ENCODE measurements at regions not wholly inside any gene's neighbourhood (a gene's known extent, or its start where the extent isn't known, plus 50 kb on each side); places are given as distances from the start of the nearest gene placed in this dataset.

DNA sequence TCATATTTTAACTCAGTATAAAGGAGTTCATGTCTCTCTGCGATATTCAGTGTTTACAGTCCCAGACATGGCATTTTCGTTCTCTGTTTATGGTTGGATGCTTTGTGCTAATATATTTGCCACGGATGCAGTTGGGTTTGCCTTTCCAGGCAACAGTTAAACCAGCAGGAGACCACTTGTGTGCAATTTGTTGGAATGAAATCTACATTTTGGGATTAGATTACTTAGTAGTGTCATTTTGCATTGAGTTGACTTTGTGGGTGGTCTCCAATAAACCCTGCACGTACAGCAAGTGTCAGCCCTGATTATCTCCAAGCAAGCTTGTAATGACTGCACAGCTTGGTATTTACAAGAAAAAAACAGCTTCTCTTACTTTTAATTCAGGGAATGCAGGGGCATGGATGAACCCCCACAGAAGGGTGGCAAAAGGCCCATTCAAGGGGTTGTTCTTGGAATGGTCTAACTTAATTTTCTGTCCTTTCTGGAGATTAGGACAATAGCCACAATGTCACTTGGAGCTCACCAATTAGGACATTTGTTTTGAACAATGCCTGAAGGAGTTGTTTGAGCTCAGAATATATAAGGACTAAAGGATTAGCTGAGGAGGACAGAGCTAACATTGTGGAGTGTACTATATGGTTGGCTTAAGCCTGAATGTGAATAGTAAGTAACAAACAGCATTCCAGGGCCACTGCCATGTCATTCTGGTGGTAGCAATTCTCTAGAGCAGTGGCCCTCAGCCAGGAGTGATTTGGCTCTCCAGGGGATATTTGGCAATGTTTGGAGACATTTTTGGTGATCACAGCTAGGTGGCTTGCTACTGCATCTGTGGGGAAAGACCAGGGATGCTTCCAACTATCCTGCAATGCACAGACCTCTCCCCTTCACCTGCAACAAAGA lies 121.5 kb downstream of the SLC4A3 start (continued):
- no peak for TF ChIP-seq ZNF266 (tag by site-specific recombination; IDR thresholded peaks at IDR 0.05; ENCODE audit: low read depth)
- peak; percentile 81 for TF ChIP-seq ZSCAN30 (tag by site-specific recombination; IDR thresholded peaks at IDR 0.05)
- TF ChIP-seq, protein P1, sequence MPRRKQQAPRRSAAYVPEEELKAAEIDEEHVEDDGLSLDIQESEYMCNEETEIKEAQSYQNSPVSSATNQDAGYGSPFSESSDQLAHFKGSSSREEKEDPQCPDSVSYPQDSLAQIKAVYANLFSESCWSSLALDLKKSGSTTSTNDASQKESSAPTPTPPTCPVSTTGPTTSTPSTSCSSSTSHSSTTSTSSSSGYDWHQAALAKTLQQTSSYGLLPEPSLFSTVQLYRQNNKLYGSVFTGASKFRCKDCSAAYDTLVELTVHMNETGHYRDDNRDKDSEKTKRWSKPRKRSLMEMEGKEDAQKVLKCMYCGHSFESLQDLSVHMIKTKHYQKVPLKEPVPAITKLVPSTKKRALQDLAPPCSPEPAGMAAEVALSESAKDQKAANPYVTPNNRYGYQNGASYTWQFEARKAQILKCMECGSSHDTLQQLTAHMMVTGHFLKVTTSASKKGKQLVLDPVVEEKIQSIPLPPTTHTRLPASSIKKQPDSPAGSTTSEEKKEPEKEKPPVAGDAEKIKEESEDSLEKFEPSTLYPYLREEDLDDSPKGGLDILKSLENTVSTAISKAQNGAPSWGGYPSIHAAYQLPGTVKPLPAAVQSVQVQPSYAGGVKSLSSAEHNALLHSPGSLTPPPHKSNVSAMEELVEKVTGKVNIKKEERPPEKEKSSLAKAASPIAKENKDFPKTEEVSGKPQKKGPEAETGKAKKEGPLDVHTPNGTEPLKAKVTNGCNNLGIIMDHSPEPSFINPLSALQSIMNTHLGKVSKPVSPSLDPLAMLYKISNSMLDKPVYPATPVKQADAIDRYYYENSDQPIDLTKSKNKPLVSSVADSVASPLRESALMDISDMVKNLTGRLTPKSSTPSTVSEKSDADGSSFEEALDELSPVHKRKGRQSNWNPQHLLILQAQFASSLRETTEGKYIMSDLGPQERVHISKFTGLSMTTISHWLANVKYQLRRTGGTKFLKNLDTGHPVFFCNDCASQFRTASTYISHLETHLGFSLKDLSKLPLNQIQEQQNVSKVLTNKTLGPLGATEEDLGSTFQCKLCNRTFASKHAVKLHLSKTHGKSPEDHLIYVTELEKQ (tag by site-specific recombination; IDR thresholded peaks at IDR 0.05; ENCODE audit: borderline replicate concordance): 0 out of 2 replicates have a peak, but pooled peaks have one; percentile 40
- TF ChIP-seq, protein P2, sequence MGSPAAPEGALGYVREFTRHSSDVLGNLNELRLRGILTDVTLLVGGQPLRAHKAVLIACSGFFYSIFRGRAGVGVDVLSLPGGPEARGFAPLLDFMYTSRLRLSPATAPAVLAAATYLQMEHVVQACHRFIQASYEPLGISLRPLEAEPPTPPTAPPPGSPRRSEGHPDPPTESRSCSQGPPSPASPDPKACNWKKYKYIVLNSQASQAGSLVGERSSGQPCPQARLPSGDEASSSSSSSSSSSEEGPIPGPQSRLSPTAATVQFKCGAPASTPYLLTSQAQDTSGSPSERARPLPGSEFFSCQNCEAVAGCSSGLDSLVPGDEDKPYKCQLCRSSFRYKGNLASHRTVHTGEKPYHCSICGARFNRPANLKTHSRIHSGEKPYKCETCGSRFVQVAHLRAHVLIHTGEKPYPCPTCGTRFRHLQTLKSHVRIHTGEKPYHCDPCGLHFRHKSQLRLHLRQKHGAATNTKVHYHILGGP (tag by site-specific recombination; IDR thresholded peaks at IDR 0.05): peak; percentile 32; the same call in 1 of the 2 replicates
- TF ChIP-seq SP7 (tag by site-specific recombination; IDR thresholded peaks at IDR 0.05): 0 out of 2 replicates have a peak, but pooled peaks have one; percentile 31
- no peak for TF ChIP-seq ZNF677 (tag by site-specific recombination; IDR thresholded peaks at IDR 0.05)
- TF ChIP-seq, protein P3, sequence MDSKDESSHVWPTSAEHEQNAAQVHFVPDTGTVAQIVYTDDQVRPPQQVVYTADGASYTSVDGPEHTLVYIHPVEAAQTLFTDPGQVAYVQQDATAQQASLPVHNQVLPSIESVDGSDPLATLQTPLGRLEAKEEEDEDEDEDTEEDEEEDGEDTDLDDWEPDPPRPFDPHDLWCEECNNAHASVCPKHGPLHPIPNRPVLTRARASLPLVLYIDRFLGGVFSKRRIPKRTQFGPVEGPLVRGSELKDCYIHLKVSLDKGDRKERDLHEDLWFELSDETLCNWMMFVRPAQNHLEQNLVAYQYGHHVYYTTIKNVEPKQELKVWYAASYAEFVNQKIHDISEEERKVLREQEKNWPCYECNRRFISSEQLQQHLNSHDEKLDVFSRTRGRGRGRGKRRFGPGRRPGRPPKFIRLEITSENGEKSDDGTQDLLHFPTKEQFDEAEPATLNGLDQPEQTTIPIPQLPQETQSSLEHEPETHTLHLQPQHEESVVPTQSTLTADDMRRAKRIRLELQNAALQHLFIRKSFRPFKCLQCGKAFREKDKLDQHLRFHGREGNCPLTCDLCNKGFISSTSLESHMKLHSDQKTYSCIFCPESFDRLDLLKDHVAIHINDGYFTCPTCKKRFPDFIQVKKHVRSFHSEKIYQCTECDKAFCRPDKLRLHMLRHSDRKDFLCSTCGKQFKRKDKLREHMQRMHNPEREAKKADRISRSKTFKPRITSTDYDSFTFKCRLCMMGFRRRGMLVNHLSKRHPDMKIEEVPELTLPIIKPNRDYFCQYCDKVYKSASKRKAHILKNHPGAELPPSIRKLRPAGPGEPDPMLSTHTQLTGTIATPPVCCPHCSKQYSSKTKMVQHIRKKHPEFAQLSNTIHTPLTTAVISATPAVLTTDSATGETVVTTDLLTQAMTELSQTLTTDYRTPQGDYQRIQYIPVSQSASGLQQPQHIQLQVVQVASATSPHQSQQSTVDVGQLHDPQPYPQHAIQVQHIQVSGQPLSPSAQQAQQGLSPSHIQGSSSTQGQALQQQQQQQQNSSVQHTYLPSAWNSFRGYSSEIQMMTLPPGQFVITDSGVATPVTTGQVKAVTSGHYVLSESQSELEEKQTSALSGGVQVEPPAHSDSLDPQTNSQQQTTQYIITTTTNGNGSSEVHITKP (tag by site-specific recombination; IDR thresholded peaks at IDR 0.05): no peak
- TF ChIP-seq, protein P4, sequence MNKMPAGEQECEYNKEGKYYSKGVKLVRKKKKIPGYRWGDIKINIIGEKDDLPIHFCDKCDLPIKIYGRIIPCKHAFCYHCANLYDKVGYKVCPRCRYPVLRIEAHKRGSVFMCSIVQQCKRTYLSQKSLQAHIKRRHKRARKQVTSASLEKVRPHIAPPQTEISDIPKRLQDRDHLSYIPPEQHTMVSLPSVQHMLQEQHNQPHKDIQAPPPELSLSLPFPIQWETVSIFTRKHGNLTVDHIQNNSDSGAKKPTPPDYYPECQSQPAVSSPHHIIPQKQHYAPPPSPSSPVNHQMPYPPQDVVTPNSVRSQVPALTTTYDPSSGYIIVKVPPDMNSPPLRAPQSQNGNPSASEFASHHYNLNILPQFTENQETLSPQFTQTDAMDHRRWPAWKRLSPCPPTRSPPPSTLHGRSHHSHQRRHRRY (tag by site-specific recombination; IDR thresholded peaks at IDR 0.05): no peak
- TF ChIP-seq KLF7 (tag by site-specific recombination; IDR thresholded peaks at IDR 0.05; ENCODE audit: borderline replicate concordance): no peak
- peak; percentile 96 for TF ChIP-seq FEZF1 (tag by site-specific recombination; IDR thresholded peaks at IDR 0.05)
- TF ChIP-seq GLIS1 (tag by site-specific recombination; IDR thresholded peaks at IDR 0.05): peak; percentile 95
- TF ChIP-seq, protein P5, sequence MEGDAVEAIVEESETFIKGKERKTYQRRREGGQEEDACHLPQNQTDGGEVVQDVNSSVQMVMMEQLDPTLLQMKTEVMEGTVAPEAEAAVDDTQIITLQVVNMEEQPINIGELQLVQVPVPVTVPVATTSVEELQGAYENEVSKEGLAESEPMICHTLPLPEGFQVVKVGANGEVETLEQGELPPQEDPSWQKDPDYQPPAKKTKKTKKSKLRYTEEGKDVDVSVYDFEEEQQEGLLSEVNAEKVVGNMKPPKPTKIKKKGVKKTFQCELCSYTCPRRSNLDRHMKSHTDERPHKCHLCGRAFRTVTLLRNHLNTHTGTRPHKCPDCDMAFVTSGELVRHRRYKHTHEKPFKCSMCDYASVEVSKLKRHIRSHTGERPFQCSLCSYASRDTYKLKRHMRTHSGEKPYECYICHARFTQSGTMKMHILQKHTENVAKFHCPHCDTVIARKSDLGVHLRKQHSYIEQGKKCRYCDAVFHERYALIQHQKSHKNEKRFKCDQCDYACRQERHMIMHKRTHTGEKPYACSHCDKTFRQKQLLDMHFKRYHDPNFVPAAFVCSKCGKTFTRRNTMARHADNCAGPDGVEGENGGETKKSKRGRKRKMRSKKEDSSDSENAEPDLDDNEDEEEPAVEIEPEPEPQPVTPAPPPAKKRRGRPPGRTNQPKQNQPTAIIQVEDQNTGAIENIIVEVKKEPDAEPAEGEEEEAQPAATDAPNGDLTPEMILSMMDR (tag by site-specific recombination; IDR thresholded peaks at IDR 0.05): peak; percentile 34; the same call in 1 of the 2 replicates
- TF ChIP-seq, protein P6, sequence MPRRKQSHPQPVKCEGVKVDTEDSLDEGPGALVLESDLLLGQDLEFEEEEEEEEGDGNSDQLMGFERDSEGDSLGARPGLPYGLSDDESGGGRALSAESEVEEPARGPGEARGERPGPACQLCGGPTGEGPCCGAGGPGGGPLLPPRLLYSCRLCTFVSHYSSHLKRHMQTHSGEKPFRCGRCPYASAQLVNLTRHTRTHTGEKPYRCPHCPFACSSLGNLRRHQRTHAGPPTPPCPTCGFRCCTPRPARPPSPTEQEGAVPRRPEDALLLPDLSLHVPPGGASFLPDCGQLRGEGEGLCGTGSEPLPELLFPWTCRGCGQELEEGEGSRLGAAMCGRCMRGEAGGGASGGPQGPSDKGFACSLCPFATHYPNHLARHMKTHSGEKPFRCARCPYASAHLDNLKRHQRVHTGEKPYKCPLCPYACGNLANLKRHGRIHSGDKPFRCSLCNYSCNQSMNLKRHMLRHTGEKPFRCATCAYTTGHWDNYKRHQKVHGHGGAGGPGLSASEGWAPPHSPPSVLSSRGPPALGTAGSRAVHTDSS (tag by site-specific recombination; IDR thresholded peaks at IDR 0.05): no peak
- no peak for TF ChIP-seq HOXA7 (CRISPR knock-in tag; IDR thresholded peaks at IDR 0.05; ENCODE audit: borderline replicate concordance)
- TF ChIP-seq GLI2 (tag by site-specific recombination; IDR thresholded peaks at IDR 0.05; ENCODE audit: borderline replicate concordance, low read depth): peak; percentile 73; the same call in 1 of the 2 replicates
- no peak; the same call in 1 of the 2 replicates for TF ChIP-seq ZNF426 (tag by site-specific recombination; IDR thresholded peaks at IDR 0.05)
- TF ChIP-seq, protein P7, sequence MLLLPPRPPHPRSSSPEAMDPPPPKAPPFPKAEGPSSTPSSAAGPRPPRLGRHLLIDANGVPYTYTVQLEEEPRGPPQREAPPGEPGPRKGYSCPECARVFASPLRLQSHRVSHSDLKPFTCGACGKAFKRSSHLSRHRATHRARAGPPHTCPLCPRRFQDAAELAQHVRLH (tag by site-specific recombination; IDR thresholded peaks at IDR 0.05): peak; percentile 67; the same call in 1 of the 2 replicates
- TF ChIP-seq, protein P8, sequence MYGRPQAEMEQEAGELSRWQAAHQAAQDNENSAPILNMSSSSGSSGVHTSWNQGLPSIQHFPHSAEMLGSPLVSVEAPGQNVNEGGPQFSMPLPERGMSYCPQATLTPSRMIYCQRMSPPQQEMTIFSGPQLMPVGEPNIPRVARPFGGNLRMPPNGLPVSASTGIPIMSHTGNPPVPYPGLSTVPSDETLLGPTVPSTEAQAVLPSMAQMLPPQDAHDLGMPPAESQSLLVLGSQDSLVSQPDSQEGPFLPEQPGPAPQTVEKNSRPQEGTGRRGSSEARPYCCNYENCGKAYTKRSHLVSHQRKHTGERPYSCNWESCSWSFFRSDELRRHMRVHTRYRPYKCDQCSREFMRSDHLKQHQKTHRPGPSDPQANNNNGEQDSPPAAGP (tag by site-specific recombination; IDR thresholded peaks at IDR 0.05): 0 out of 2 replicates have a peak, but pooled peaks have one; percentile 44
- TF ChIP-seq ZNF324 (tag by site-specific recombination; IDR thresholded peaks at IDR 0.05): no peak
- TF ChIP-seq, protein P9, sequence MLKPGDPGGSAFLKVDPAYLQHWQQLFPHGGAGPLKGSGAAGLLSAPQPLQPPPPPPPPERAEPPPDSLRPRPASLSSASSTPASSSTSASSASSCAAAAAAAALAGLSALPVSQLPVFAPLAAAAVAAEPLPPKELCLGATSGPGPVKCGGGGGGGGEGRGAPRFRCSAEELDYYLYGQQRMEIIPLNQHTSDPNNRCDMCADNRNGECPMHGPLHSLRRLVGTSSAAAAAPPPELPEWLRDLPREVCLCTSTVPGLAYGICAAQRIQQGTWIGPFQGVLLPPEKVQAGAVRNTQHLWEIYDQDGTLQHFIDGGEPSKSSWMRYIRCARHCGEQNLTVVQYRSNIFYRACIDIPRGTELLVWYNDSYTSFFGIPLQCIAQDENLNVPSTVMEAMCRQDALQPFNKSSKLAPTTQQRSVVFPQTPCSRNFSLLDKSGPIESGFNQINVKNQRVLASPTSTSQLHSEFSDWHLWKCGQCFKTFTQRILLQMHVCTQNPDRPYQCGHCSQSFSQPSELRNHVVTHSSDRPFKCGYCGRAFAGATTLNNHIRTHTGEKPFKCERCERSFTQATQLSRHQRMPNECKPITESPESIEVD (tag by site-specific recombination; IDR thresholded peaks at IDR 0.05): peak; percentile 88
